GM12892 (cell line): ENCODE measurements at regions not wholly inside any gene's neighbourhood (a gene's known extent, or its start where the extent isn't known, plus 50 kb on each side); places are given as distances from the start of the nearest gene placed in this dataset.

Source experiments
- POLR2A ChIP-seq: IDR thresholded peaks from 2 replicates; pipeline ENCODE4 v1.6.1; 2011; ENCODE audit warnings: low read depth, low read length, control low read depth
- TAF1 ChIP-seq: IDR thresholded peaks from 2 replicates; pipeline ENCODE4 v1.6.1; 2011; ENCODE audit warnings: low read depth, mild to moderate bottlenecking, control low read depth, low read length, borderline replicate concordance

- no peak for TF ChIP-seq TAF1
- no peak for TF ChIP-seq POLR2A
Measured at GRCh38 chr19:33879818-33880575, 83.3 kb downstream of the KCTD15 start.
